ENCODE measurements at regions not wholly inside any gene's neighbourhood (a gene's known extent, or its start where the extent isn't known, plus 50 kb on each side); places are given as distances from the start of the nearest gene placed in this dataset.

DNA sequence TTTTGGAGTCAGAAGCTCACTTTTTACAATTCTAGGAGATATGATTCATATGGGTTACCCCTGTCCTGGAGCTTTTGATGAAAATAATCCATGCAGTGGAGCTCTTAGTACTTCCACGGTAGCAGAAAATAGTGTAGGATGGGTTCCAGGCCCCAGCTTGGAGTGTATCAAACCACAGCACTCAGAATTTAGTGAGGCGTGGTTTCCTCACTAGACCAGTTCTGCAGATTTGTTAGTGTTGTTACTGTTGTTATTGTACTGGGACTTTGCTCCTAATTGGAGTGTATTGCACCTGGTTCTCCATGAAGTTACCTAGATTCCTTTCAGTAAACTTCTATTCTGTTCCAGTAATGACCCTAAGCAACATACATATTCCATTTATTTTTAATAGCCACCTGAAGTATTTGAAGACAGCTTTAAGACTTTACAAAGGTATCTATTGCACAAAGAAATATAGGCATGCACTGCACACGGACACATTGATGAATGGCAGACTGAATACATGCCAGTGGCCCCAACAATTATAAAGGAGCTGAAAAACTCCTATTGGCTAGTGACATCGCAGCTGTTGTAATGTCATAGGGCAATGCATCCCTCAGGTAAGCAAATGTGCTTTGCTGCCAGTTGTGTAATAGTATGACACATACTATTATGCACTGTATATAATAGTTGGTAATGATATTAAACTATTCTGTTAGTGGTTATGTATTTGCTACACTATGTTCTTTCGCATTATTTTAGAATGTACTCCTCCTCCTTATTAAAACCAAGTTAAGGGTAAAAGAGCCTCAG lies 1058.0 kb downstream of the KCNT2 start:
- no peak for DNase-seq (ENCODE audit: low read depth)

GRCh38 chr1:195530961-195531360 lies 1077.3 kb downstream of the KCNT2 start:
- DNase-seq (ENCODE audit: low read depth) = no peak

DNA sequence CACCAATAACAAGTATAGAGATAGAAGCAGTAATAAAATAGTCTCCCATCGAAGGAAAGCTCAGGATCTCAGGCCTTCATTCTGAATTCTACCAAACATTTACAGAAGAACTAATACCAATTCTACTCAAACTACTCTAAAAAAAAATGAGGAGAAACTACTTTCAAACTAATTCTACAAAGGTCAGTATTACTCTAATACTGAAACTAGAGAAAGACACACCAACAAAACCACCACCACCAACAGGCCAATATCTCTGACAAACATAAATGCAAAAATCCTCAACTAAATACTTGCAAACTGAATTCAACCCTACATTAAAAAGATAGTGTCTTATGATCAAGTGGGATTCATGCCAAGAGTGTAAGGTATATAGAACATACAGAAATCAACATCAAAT lies 1078.4 kb downstream of the KCNT2 start:
- no peak for DNase-seq (ENCODE audit: low read depth)

GRCh38 chr1:195520757-195521156 lies 1087.5 kb downstream of the KCNT2 start:
- DNase-seq (ENCODE audit: low read depth) = no peak

GRCh38 chr1:195516036-195516435 lies 1092.2 kb downstream of the KCNT2 start:
- DNase-seq (ENCODE audit: low read depth) = no peak

DNA sequence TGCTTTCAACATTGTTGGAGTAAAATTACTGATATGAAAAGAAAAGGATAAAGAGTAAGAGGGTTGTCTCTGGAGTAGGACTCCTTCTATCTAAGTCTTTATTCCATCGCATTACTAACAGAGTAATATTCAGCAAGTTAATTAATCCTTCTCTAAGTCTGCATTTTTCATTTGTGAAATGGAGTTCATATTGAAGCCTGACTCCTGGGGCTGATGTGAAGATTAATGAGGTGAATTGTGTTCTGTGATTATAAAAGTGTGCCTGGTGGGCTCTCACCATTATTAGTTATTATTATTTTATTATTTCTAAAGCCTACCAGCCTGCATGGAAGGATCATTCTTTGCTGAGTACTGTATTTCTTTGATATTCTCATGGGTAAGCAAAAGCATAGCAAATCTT lies 1096.7 kb downstream of the KCNT2 start:
- no peak for DNase-seq (ENCODE audit: low read depth)

DNA sequence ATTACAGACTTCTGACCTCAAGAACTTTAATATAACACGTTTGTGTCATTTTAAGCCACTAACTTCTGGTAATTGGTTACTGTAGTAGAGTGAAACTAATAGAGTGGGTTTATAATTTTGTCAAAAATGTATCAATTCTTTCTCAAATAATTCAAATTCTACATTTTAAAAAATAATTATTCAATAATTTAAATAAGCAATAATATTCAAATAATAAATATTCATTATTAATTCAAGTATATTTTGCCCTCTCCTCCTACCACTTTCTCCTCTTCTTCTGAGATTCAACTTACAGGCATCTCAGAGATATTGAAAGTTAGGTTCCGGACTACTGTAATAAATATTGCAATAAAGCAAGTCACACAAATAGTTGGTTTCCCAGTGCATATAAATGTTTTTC lies 1107.1 kb downstream of the KCNT2 start:
- DNase-seq (ENCODE audit: low read depth) = no peak

GRCh38 chr1:195495720-195496635 lies 1112.3 kb downstream of the KCNT2 start:
- no peak for DNase-seq (ENCODE audit: low read depth)

DNA sequence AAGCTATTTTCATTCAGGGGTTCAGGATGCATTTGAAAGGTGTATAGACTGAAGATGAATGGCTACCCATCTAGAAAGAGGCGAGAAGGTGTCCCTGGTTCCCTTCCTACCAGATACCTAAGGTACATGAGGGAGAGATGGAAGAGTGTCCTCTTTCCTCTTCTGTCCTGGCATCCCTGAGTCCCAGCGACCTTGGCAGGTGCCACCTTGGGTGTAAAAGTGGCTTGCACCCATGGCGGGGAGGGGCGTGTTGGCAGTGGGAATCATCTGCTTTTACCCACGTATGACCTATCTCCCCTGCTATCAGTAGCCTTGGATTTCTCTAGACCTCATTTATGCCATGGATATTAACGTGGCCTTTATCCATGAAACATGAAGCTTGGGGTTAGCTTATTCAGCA lies 1126.1 kb downstream of the KCNT2 start:
- DNase-seq (ENCODE audit: low read depth) = no peak

DNA sequence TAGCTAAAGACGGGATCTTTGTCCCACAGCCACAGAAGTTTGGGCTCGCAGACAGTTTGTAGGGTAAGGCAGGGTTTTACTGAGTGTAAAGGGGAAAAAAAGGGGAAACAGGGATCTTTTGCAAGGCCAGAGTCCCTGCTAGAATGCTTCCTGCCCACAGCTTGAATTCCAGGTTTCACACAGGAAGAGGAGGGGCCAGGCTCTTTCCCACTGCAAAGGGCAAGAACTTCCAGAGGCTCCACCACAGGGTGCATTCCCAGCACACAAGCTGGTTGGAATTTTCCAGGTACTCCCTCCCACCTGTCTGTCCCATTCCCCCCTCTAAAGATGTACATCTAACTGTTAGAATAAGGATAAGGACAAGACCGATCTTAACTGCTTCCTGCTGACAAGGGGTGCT lies 1126.9 kb downstream of the KCNT2 start:
- DNase-seq (ENCODE audit: low read depth) = no peak

- no peak for DNase-seq (ENCODE audit: low read depth)
Measured at GRCh38 chr1:195475568-195475967, 1132.7 kb downstream of the KCNT2 start.

DNA sequence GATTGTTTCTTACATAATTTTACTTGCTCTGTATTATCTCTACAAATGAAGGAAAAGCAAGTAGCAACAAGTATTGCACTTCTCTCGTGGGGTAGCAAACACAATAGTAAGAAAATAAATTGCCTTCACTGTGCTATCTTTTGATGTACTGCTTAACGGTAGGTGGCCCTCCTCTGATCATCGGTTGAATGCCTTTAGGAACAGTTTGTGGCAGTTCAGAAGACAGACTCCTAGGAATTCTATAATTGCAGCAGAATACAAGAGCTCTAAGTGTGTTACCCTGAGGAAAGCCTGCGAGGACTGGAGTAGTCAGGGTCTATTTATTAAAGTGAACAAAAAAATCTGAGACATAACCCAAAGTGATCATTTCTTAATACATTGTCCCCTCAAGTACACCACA lies 1135.9 kb downstream of the KCNT2 start:
- DNase-seq (ENCODE audit: low read depth) = no peak

DNA sequence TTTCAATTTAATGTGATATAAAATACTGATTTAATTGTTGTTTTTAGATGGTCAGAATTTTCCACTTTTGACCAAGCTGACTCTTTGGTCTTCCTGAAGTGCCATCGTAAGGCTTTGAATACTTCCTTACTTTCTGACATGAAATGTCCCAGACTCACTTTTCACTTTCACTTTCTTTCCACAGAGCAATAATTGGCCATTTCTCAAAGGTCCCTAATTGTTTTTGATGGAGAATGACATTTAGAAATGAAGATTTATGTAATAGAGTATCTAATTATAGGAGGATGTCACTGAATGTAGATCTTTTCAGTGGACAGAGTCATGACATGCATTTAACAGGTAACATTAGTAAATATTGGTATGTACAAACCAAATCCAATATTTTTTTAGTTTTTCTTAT lies 1141.6 kb downstream of the KCNT2 start:
- DNase-seq (ENCODE audit: low read depth) = no peak

DNA sequence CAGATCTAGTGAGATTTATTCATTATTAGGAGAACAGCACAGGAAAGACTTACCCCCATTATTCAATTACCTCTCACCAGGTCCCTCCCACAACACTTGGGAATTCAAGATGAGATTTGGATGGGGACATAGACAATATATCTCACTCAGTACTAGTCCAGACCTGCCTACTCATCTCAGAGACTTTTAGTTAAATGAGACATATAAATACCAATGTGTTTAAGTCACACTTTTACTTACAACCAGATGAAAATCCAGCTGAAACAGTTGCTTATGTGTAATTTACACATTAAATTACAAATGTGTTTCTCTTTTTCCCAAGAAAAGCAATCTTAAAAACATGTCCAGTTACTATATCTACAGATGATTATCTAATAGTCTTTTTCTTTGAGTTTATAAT lies 1145.6 kb downstream of the KCNT2 start:
- DNase-seq (ENCODE audit: low read depth) = no peak

DNA sequence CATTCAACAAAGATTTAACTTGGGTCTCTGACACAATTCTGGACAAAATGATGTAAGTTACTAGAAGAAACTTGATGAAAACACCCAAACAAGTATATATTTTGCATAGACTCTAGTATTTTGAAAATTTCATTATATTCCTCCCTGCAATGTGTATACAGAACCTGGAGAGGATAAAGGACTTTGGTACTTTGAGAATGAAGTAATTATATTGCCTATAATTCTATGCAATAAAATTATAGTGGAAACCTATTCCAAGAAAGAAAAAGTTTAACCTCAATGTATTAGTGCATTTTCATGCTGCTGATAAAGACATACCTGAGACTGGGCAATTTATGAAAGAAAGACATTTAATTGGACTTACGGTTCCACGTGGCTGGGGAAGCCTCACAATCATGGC lies 1146.1 kb downstream of the KCNT2 start:
- no peak for DNase-seq (ENCODE audit: low read depth)

GRCh38 chr1:195458365-195458764 lies 1149.9 kb downstream of the KCNT2 start:
- DNase-seq (ENCODE audit: low read depth) = no peak

DNA sequence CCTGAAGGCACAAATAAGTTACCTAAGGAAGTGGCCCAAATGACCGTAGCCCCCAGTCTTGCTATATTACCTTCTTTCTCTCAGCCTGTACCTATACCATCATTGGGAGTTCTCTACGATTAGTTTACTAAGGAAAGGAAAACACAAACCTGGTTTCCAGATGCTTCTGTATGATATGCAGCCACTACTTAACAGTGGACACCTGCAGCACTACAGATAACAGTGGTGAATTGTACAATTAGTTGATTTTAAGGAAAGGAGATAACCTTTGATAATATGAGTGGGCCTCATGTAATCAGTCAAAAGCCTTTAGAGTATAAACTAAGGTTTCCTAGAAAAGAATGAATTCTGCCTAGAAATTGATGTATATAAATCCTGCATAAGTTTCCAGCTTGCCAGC lies 1157.4 kb downstream of the KCNT2 start:
- no peak for DNase-seq (ENCODE audit: low read depth)

DNA sequence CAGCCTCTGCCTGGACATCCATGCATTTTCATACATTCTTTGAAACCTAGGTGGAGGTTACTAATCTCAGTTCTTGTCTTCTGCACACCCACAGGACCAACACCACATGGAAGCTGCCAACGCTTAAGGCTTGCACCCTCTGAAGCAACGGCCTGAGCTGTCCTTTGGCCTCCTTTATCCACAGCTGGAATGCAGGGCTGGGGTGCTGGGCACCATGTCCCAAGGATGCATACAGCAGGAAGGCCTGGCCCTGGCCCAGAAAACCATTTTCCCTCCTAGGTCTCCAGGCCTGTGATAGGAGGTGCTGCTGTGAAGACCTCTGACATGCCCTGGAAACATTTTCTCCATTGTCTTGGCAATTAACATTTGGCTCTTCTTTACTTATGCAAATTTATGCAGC lies 1168.6 kb downstream of the KCNT2 start:
- no peak for DNase-seq (ENCODE audit: low read depth)

GRCh38 chr1:195434566-195435203 lies 1173.6 kb downstream of the KCNT2 start:
- no peak for DNase-seq (ENCODE audit: low read depth)

GRCh38 chr1:195430826-195431225 lies 1177.4 kb downstream of the KCNT2 start:
- DNase-seq (ENCODE audit: low read depth) = no peak

GRCh38 chr1:195428927-195429326 lies 1179.3 kb downstream of the KCNT2 start:
- DNase-seq (ENCODE audit: low read depth) = no peak

- DNase-seq (ENCODE audit: low read depth) = no peak
Measured at GRCh38 chr1:195415584-195415983, 1192.7 kb downstream of the KCNT2 start.

GRCh38 chr1:195394567-195394966 lies 1213.7 kb downstream of the KCNT2 start:
- no peak for DNase-seq (ENCODE audit: low read depth)
